Right renal cortex interstitium (tissue), 3 donors: ENCODE measurements at regions not wholly inside any gene's neighbourhood (a gene's known extent, or its start where the extent isn't known, plus 50 kb on each side); places are given as distances from the start of the nearest gene placed in this dataset.
"Not testable (repeated sequence)": the region's sequence is repeated elsewhere in the genome, so short reads cannot be mapped to it uniquely, and the experiment has no call there.

ENCODE experiments used
- DNase-seq, 3 donors: peaks; one replicate each; pipeline ENCODE4 v3.0.0-alpha.2; 2013; ENCODE audit warnings: low read depth in 3 of 3, low spot score in 2 of 3

GRCh38 chr14:48628870-48629269, 953.5 kb upstream of the MDGA2 start:
- no peak for DNase-seq

GRCh38 chr14:48622980-48623379, 947.6 kb upstream of the MDGA2 start:
- DNase-seq, result no peak

- no peak for DNase-seq
Observed at GRCh38 chr14:48618057-48618456, 942.7 kb upstream of the MDGA2 start.

GRCh38 chr14:48616931-48617330, 941.5 kb upstream of the MDGA2 start:
- DNase-seq, result no peak

- DNase-seq, result no peak
Observed at GRCh38 chr14:48615618-48616017, 940.2 kb upstream of the MDGA2 start.

- no peak for DNase-seq
Observed at GRCh38 chr14:48614003-48614402, 938.6 kb upstream of the MDGA2 start.

GRCh38 chr14:48606960-48607359, 931.6 kb upstream of the MDGA2 start:
- DNase-seq, result not testable (repeated sequence)

GRCh38 chr14:48598458-48598857, 923.1 kb upstream of the MDGA2 start:
- no peak for DNase-seq

- no peak for DNase-seq
Observed at GRCh38 chr14:48586099-48586498, 910.7 kb upstream of the MDGA2 start.

GRCh38 chr14:48584031-48584430, 908.6 kb upstream of the MDGA2 start:
- no peak for DNase-seq

GRCh38 chr14:48582938-48583337, 907.5 kb upstream of the MDGA2 start:
- no peak for DNase-seq

GRCh38 chr14:48580692-48581091, 905.3 kb upstream of the MDGA2 start:
- no peak for DNase-seq

GRCh38 chr14:48575772-48576171, 900.4 kb upstream of the MDGA2 start:
- DNase-seq, result no peak

GRCh38 chr14:48568688-48569087, 893.3 kb upstream of the MDGA2 start:
- DNase-seq, result no peak

- DNase-seq, result no peak
Observed at GRCh38 chr14:48568252-48568651, 892.8 kb upstream of the MDGA2 start.

GRCh38 chr14:48563489-48563888, 888.1 kb upstream of the MDGA2 start:
- DNase-seq, result no peak

GRCh38 chr14:48561438-48561837, 886.0 kb upstream of the MDGA2 start:
- not testable (repeated sequence) for DNase-seq

GRCh38 chr14:48560421-48560820, 885.0 kb upstream of the MDGA2 start:
- DNase-seq, result no peak

- DNase-seq, result no peak
Observed at GRCh38 chr14:48553443-48553842, 878.0 kb upstream of the MDGA2 start.

GRCh38 chr14:48546996-48547395, 871.6 kb upstream of the MDGA2 start:
- DNase-seq, result no peak

GRCh38 chr14:48537600-48537999, 862.2 kb upstream of the MDGA2 start:
- no peak for DNase-seq

GRCh38 chr14:48536318-48536717, 860.9 kb upstream of the MDGA2 start:
- no peak for DNase-seq

GRCh38 chr14:48527832-48528231, 852.4 kb upstream of the MDGA2 start:
- no peak for DNase-seq

GRCh38 chr14:48526307-48526706, 850.9 kb upstream of the MDGA2 start:
- DNase-seq, result no peak
